ENCODE measurements at regions not wholly inside any gene's neighbourhood (a gene's known extent, or its start where the extent isn't known, plus 50 kb on each side); places are given as distances from the start of the nearest gene placed in this dataset.

DNA sequence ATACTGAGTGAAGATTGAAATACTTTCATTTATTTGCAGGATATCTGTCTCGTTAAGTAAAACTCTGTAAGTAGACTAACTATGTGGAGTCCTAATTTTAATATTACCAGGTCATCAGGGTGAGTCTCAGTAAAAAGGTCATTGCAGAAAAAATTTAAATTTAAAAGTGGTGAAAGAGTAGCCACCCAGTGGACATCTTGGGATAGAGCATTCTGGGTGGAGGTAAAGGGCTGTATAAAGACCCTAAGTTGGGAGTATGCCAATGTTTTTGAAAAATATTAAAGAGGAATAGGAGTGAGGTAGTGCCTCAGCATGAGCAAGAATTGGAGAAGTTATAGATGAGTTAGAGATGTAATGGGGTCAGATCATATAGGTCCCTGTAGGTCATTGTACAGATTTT lies 145.5 kb downstream of the HMHB1 start:
- no peak for DNase-seq (ENCODE audit: low spot score, unreplicated experiment)
- Mint-ChIP-seq H3K27me3 (no peaks in the 10 kb centered on the region), H3K4me1 (ENCODE audit: low read depth) (no peaks in the 10 kb centered on the region), H3K4me3 (ENCODE audit: low read depth) (no peak overlapping the region), H3K27ac (no peak overlapping the region), H3K9me3 (ENCODE audit: low read depth) (no peaks in the 10 kb centered on the region), H3K36me3 (ENCODE audit: insufficient read depth) (no peaks in the 10 kb centered on the region)
- TF ChIP-seq, protein P1, sequence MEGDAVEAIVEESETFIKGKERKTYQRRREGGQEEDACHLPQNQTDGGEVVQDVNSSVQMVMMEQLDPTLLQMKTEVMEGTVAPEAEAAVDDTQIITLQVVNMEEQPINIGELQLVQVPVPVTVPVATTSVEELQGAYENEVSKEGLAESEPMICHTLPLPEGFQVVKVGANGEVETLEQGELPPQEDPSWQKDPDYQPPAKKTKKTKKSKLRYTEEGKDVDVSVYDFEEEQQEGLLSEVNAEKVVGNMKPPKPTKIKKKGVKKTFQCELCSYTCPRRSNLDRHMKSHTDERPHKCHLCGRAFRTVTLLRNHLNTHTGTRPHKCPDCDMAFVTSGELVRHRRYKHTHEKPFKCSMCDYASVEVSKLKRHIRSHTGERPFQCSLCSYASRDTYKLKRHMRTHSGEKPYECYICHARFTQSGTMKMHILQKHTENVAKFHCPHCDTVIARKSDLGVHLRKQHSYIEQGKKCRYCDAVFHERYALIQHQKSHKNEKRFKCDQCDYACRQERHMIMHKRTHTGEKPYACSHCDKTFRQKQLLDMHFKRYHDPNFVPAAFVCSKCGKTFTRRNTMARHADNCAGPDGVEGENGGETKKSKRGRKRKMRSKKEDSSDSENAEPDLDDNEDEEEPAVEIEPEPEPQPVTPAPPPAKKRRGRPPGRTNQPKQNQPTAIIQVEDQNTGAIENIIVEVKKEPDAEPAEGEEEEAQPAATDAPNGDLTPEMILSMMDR (IDR thresholded peaks at IDR 0.05; ENCODE audit: unreplicated experiment), result peak; percentile 54

DNA sequence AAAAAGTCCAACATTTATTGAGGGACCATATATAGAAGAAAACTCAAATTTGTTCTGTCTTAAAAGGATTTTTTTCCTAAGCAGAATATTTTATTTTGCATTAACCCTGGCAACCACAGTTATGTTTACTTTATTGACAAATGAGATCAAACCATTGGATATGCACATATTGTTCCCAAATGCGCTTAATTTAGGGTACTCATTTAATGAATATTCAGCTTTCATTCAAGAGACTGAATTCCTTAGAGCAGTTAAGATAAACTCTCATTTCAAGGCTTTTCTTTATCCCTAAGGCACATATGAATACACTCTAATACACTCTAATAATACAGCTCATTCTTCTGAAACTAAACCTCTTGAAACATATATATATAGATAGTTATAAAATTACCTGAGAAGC lies 150.2 kb downstream of the HMHB1 start:
- Mint-ChIP-seq H3K4me3 (ENCODE audit: low read depth) (no peak overlapping the region), H3K9me3 (ENCODE audit: low read depth) (no peaks in the 10 kb centered on the region), H3K36me3 (ENCODE audit: insufficient read depth) (no peaks in the 10 kb centered on the region), H3K4me1 (ENCODE audit: low read depth) (no peaks in the 10 kb centered on the region), H3K27ac (no peak overlapping the region), H3K27me3 (no peaks in the 10 kb centered on the region)
- no peak for DNase-seq (ENCODE audit: low spot score, unreplicated experiment)
- TF ChIP-seq, protein P1 (IDR thresholded peaks at IDR 0.05; ENCODE audit: unreplicated experiment), result no peak

DNA sequence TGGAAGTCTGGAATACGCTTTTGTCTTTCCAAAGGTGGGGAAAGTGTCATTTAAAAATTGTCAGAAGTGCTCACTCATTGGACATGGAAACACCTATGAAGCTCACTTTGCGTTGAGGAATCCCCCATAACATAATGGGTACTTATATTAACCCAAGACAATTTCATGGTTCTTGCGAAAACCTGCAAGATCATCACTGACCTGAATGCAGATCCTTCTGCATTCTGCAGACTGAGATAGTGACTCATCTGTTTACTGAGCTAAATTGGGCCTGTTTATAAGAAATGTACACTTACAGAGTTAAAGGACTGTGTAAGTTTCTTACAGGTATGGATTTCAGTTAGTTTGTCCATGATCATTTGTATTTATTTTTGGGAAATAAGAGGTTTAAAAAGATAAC lies 153.0 kb downstream of the HMHB1 start:
- Mint-ChIP-seq H3K27ac (no peak overlapping the region), H3K4me3 (ENCODE audit: low read depth) (no peak overlapping the region), H3K36me3 (ENCODE audit: insufficient read depth) (no peaks in the 10 kb centered on the region), H3K27me3 (no peaks in the 10 kb centered on the region), H3K4me1 (ENCODE audit: low read depth) (no peaks in the 10 kb centered on the region), H3K9me3 (ENCODE audit: low read depth) (no peaks in the 10 kb centered on the region)
- no peak for DNase-seq (ENCODE audit: low spot score, unreplicated experiment)
- TF ChIP-seq, protein P1 (IDR thresholded peaks at IDR 0.05; ENCODE audit: unreplicated experiment), result no peak

DNA sequence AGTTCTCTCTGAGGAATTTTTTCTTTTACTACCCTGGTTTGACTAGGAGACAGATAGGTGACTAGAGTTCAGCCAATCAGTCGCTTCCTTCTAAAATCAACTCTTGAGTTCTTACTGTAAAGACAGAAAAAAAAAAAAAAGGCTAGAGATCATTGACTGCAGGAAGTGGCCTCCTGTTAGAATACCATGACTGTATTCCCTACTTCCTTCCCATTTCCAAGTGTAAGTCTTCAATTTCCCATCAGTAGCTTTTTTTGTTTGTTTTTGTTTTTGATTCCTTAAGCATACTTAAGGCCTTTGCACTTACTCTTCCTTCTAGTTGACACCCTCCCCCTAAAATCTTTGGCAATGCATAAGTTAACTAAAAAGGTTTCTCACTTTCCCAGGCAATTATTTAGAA lies 154.3 kb downstream of the HMHB1 start:
- H3K36me3 Mint-ChIP-seq (ENCODE audit: insufficient read depth), result no peaks in the 10 kb centered on the region
- peaks cover 4% of the 10 kb centered on the region for H3K9me3 Mint-ChIP-seq (ENCODE audit: low read depth)
- H3K27me3 Mint-ChIP-seq, result peaks cover 5% of the 10 kb centered on the region
- no peak overlapping the region for H3K4me3 Mint-ChIP-seq (ENCODE audit: low read depth)
- TF ChIP-seq, protein P1 (IDR thresholded peaks at IDR 0.05; ENCODE audit: unreplicated experiment), result no peak
- no peaks in the 10 kb centered on the region for H3K4me1 Mint-ChIP-seq (ENCODE audit: low read depth)
- no peak for DNase-seq (ENCODE audit: low spot score, unreplicated experiment)
- no peak overlapping the region for H3K27ac Mint-ChIP-seq

DNA sequence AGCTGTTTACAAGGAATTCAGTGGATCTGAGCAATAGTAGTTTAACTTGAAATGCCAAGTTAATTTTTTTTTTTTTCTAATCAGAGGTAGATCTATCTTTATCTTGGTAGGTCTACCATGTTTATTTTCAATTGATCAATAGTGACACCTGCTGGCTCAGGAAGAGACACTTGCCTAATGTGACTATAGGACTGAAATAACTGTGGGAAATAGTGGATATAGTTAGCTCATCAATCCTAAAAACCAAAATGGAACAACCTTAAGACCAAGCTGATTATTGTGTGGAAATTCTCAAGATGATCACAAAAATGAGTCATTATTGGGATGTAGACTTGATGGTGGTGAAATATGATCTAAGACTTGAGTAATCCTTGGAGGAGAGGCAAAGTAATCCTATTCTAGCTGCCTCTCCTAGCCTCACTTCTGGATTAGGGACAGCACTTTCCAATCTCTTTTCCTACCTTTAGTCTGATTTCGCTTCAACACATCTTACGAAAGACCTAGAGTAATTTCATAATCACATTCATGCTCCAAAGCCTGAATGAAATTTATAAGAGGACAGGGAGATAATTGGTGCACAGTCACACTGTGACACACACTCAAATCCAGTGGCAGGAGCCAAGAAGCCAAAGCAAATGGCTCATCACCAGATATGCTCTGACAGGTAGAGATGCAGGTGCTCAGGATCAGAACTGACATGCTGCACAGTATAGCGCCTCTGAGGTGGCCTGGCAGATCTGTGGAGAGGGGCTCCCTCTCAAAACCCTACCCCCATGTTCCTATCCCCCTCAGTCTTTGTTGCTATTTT lies 156.3 kb downstream of the HMHB1 start:
- Mint-ChIP-seq H3K27ac (no peak overlapping the region), H3K9me3 (ENCODE audit: low read depth) (peaks cover 4% of the 10 kb centered on the region), H3K4me1 (ENCODE audit: low read depth) (no peaks in the 10 kb centered on the region), H3K36me3 (ENCODE audit: insufficient read depth) (no peaks in the 10 kb centered on the region), H3K4me3 (ENCODE audit: low read depth) (no peak overlapping the region), H3K27me3 (peaks cover 12% of the 10 kb centered on the region)
- DNase-seq (ENCODE audit: low spot score, unreplicated experiment), result no peak
- TF ChIP-seq, protein P1 (IDR thresholded peaks at IDR 0.05; ENCODE audit: unreplicated experiment), result peak; percentile 25

All from progenitor cell of endocrine pancreas (in vitro differentiated cells).